AG04450 (cell line): ENCODE measurements at regions not wholly inside any gene's neighbourhood (a gene's known extent, or its start where the extent isn't known, plus 50 kb on each side); places are given as distances from the start of the nearest gene placed in this dataset.

Experiments used
- CTCF ChIA-PET: fragments of 300-600, 350-600 bp; formaldehyde crosslinking; extraction: SDS; loops from one replicate; lab custom pipeline; 2022; ENCODE audit warnings: antibody characterized with exemption, inconsistent platforms; lab: Charles Lee
- POLR2A ChIA-PET: fragments of 350-600 bp; formaldehyde crosslinking; extraction: SDS; loops from one replicate; lab custom pipeline; 2021; ENCODE audit warnings: antibody characterized with exemption, inconsistent platforms; lab: Yijun Ruan, JAX
- DNase-seq: peaks from one replicate; pipeline ENCODE4 v3.0.0-alpha.2; 2011; ENCODE audit warnings: low read depth, low spot score
- H3K27ac ChIP-seq: one replicate; pipeline ENCODE4 v1.5.1; 2012; ENCODE audit warnings: low read depth, low read length, control low read depth
- H3K27me3 ChIP-seq: one replicate; pipeline ENCODE4 v1.6.0; 2012; ENCODE audit warnings: low read length; ENCODE audit not compliant: control insufficient read depth, insufficient read depth
- H3K4me3 ChIP-seq: 2 replicates; pipeline ENCODE4 v1.5.1; 2011; ENCODE audit warnings: mild to moderate bottlenecking, low read depth, low read length, control low read depth
- H3K9me3 ChIP-seq: 2 replicates; pipeline ENCODE4 v1.5.1; 2012; ENCODE audit warnings: low read length; ENCODE audit not compliant: control insufficient read depth, insufficient read depth
- TF ChIP-seq, protein P1 (sequence below): IDR thresholded peaks from 2 replicates; pipeline ENCODE4 v1.5.1; 2011; ENCODE audit warnings: low read depth, low read length, control low read depth, inconsistent platforms

DNA sequence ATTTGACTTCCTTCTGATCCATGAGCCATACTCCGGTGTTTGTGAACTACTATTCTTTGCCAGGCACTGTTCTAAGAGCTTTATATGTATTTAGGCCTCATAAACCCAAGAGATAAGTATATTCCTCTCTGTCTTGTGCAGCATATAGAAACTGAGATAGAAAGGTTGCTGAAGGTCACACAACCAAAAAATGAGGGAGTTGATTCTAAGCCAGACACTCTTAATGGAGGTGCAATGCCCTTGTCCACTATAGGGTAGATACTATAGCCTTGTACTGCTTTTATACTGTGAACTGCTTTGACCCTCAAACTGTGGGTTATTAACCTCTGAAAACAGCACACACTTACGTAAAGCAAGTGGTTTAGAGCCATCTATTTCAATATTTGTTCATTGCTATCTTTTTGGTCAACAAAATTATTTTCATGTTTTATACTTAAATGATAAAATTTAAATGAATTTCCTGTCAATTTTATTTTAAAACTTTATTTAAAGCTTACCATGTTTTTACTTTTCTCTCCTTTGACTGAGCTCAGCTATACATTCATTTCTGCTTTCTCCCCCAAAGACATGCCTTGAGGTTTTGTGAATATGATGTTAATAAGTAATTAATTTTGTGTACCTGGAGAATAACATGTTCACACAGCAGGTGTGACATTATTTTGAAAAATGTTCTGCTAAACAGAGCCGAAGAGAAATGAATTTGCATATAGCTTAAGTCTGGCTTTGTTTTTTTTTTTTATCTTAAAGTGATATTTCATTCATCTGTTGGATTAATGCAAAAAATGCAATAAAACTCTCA lies 687.3 kb downstream of the DNAJB9 start:
- TF ChIP-seq, protein P1, sequence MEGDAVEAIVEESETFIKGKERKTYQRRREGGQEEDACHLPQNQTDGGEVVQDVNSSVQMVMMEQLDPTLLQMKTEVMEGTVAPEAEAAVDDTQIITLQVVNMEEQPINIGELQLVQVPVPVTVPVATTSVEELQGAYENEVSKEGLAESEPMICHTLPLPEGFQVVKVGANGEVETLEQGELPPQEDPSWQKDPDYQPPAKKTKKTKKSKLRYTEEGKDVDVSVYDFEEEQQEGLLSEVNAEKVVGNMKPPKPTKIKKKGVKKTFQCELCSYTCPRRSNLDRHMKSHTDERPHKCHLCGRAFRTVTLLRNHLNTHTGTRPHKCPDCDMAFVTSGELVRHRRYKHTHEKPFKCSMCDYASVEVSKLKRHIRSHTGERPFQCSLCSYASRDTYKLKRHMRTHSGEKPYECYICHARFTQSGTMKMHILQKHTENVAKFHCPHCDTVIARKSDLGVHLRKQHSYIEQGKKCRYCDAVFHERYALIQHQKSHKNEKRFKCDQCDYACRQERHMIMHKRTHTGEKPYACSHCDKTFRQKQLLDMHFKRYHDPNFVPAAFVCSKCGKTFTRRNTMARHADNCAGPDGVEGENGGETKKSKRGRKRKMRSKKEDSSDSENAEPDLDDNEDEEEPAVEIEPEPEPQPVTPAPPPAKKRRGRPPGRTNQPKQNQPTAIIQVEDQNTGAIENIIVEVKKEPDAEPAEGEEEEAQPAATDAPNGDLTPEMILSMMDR: no peak
- ChIA-PET POLR2A (no interaction called here), CTCF (no interaction called here)

GRCh38 chr7:109259151-109259550 lies 689.5 kb downstream of the DNAJB9 start:
- Histone ChIP-seq H3K27me3 (no peaks in the 10 kb centered on the region), H3K27ac (no peak overlapping the region), H3K4me3 (no peak overlapping the region), H3K9me3 (no peaks in the 10 kb centered on the region)
- no peak for DNase-seq
- POLR2A ChIA-PET: no interaction called here
- CTCF ChIA-PET: no interaction called here
- TF ChIP-seq, protein P1: no peak

More for the DNA sequence above, 687.3 kb downstream of the DNAJB9 start:
- Histone ChIP-seq H3K27ac (no peak overlapping the region), H3K27me3 (no peaks in the 10 kb centered on the region), H3K4me3 (no peak overlapping the region), H3K9me3 (no peaks in the 10 kb centered on the region)
- no peak for DNase-seq

DNA sequence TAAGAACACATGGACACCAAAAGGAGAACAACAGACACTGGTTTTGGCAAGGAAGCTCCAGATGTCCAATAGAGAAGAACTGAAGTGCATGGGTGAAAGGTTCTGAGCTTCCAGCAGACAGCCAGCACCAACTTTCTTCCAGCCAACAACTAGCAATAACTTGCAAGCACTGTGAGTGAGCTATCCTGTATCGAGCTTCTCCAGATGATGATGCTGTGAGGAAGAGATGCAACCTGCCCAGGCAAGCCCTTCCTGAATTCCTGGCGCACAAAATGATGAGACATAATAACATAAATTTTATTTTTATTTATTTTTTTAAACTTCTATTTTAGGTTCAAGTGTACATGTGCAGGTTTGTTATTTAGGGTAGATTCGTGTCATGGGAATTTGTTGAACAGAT lies 692.1 kb downstream of the DNAJB9 start:
- CTCF ChIA-PET: no interaction called here
- no peak overlapping the region for H3K4me3 ChIP-seq

GRCh38 chr7:109266610-109267009 lies 696.9 kb downstream of the DNAJB9 start:
- TF ChIP-seq, protein P1: no peak
- DNase-seq: no peak
- Histone ChIP-seq H3K4me3 (no peak overlapping the region), H3K27me3 (no peaks in the 10 kb centered on the region), H3K9me3 (peaks cover 2% of the 10 kb centered on the region; the same call in 1 of the 2 replicates), H3K27ac (no peak overlapping the region)
- CTCF ChIA-PET: no interaction called here
- POLR2A ChIA-PET: no interaction called here

More for the DNA sequence above, 692.1 kb downstream of the DNAJB9 start:
- no peak for DNase-seq
- Histone ChIP-seq H3K27ac (no peak overlapping the region), H3K27me3 (no peaks in the 10 kb centered on the region), H3K9me3 (no peaks in the 10 kb centered on the region)
- TF ChIP-seq, protein P1: no peak
- POLR2A ChIA-PET: no interaction called here

DNA sequence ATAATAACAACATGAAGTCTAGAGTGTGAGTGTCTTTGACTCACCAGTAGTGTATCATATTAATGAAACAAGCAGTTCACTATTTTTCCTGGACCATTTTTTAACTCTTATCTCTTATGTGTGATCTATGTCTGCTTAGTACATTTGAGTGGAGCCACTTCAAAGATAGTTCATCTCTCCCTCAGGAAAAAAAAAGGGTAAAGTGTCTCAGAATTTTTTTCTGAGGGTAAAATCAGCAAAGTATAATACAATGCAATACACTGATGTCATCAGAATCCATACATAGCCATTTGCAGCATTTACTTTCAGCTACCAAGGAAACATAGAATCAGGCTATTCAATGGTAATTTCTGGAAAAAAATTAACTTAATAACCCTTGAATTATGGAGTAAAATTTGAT lies 706.7 kb downstream of the DNAJB9 start:
- H3K4me3 ChIP-seq: no peak overlapping the region
- TF ChIP-seq, protein P1: no peak
- no peak overlapping the region for H3K27ac ChIP-seq
- no peaks in the 10 kb centered on the region for H3K27me3 ChIP-seq
- CTCF ChIA-PET: no interaction called here
- H3K9me3 ChIP-seq: peaks cover 4% of the 10 kb centered on the region; the same call in 1 of the 2 replicates
- no peak for DNase-seq
- POLR2A ChIA-PET: no interaction called here
